ENCODE measurements at regions not wholly inside any gene's neighbourhood (a gene's known extent, or its start where the extent isn't known, plus 50 kb on each side); places are given as distances from the start of the nearest gene placed in this dataset.

- TF ChIP-seq POLR2A (IDR thresholded peaks at IDR 0.05): no peak
- TF ChIP-seq CTCF (IDR thresholded peaks at IDR 0.05): no peak
These were observed 200.5 kb upstream of the ST6GAL2 start for GRCh38 chr2:107086497-107086896.

Data from stomach (tissue), 4 donors.